SKM-1 treated with dmso at 0.1 percent for 144 hours (cell line): ENCODE measurements at regions not wholly inside any gene's neighbourhood (a gene's known extent, or its start where the extent isn't known, plus 50 kb on each side); places are given as distances from the start of the nearest gene placed in this dataset.
"Not testable (repeated sequence)": the region's sequence is repeated elsewhere in the genome, so short reads cannot be mapped to it uniquely, and the experiment has no call there.

Source experiments
- DNase-seq: peaks from one replicate; lab custom pipeline; 2025; ENCODE audit not compliant: unreplicated experiment; lab: John Stamatoyannopoulos, UW

DNA sequence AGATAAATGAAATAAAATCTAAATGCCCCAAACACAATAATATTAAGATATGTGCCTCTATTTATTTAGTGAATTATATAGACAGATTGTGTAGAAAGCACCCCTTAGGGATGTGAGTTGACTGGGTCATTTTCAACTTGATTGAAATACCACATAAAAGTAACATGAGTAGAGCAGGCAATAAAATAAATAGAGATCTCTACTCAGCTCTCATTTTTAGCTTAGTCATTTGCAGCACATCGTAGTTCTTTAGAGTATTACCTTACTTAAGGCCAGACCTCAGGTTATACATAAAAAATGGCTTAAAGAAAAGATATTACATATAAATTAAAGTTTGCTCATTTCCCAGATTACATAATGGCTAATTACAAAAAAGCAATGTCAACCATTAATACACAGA is 1525.6 kb upstream of the PRR20A start:
- DNase-seq, result no peak

DNA sequence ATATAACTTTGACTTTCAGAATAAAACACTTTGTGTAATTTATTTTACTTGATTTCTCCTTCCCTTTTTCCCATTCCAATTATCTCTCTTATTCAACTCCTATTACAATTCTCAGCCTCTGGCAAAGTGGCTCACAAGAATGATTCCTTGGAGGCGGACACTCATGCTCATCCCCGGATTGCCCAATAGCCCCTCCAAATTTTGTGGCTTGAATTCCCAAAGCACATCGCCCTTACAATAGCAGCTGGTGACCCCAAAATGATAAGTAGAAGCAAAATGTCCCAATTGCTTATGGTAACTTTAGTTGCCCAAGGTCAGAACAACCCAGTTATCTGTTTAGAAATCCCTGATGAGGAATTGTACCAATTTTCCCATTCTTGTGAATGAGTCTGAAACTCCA is 1523.5 kb upstream of the PRR20A start:
- DNase-seq, result no peak

DNA sequence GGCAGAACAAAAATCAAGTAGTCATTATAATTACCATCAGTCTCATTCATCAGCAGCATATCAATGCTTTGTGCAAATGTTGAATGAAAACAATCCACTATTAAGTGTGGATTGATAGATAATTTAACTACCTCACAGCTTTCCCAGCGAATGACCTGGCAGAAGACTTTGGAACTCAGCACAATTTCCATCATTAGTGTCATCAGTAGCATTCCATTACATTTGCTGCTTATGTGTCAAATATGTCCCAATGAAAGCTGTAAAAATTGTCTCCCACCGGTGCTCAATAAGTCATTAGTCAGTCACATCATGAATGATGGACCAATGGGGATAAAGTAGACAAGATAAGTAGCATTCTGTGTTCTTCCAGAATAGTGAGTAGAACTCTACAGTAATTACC is 1513.5 kb upstream of the PRR20A start:
- no peak for DNase-seq

DNA sequence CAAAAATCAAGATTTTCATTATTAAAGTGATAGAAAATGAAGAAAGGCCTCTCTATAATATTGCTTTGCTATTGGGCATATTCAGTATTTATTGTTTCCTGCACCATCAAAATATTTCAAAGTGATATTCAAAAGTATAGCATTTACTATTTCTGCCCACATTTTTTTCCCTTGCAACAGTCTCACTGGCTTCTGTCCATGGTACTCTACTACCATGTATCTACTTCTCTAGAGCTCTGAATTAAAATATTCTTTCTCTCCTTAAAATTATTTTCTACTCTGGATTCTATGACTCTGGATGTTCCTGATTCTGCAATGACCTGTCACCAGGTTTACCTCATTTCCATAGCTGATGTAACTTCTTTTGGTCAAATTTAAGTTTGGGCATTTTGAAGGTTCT is 1508.3 kb upstream of the PRR20A start:
- no peak for DNase-seq

DNA sequence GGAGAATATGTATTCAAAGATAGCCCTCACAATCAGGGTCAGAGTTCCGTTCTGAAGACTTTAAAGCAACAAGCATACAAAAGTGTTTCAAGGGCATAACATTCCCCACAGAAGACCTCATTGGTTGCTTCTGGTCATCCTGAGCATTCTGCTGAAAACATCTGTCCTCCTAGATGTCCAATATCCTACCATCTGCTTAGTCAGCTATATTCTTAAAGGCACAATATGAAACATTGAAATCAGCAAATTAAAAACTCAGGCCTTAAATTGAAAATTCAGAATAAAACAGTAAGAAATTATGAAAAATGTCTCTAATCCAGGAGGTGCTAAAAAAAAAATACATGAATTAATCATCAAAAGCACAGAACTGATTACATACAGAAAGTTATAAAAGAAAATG is 1491.2 kb upstream of the PRR20A start:
- no peak for DNase-seq

DNA sequence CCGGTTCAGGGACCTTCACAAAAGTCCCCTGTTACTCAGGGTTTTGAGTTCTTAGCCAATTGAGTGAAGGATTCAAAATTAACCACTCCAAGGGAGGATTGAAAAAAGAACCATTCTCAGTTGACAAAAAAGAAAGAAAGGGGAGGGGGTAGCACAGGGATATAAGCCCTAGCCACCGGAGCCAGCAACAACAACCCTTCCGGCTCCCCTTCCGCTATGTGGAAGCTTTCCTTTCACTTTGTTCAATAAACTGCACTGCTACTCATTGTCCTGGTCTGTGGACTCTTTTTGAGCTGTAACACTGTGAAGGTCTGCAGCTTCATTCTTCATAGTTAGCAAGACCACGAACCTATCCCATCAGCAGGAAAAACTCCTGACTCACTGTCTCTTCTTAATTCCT is 1488.1 kb upstream of the PRR20A start:
- DNase-seq, result no peak

DNA sequence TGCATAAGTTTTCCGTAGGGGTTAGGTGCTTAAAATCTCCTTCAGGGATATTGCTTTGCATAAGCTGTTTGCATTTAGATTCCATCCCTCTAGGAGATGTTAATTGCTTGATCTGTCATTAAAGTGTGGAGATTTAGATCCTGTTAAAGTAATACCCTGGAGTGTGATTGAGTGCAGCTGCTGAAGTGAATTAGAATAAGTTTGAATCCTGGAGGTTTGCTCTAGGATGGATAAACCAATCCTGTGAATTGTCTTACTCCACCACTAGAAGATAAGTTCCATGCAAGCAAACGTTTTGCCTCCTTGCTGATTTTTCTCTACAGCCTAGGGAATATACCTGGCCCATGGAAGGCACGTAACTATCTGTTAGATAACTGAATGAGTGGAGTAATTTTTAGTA is 1487.2 kb upstream of the PRR20A start:
- DNase-seq, result no peak

DNA sequence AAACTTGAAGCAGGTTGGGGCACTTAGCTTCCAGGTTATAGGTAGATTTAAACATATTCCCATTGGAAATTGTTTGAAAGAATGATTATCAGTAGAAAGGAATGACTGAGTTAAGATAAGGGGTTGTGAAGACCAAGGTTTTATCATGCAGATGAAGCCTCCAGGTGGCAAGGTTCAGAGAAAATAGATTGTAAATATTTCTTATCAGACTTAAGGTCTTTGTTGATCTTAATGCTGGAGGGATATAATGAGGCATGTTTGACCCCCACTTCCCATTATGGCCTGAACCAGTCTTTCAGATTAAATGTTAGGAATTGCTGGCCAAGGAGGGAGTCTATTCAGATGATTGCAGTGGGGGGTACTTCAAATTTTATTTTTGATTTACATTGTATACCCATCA is 1486.5 kb upstream of the PRR20A start:
- DNase-seq, result no peak

DNA sequence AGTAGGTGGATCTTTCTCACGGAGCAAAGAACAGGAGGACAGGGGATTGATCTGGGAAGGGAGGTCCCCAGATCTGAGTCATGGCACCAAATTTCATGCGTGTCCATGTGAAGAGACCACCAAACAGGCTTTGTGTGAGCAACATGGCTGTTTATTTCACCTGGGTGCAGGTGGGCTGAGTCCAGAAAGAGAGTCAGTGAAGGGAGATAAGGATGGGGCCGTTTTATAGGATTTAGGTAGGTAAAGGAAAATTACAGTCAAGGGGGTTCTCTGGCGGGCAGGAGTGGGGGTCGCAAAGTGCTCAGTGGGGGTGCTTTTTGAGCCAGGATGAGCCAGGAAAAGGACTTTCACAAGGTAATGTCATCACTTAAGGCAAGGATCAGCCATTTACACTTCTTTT is 1480.5 kb upstream of the PRR20A start:
- DNase-seq, result not testable (repeated sequence)

DNA sequence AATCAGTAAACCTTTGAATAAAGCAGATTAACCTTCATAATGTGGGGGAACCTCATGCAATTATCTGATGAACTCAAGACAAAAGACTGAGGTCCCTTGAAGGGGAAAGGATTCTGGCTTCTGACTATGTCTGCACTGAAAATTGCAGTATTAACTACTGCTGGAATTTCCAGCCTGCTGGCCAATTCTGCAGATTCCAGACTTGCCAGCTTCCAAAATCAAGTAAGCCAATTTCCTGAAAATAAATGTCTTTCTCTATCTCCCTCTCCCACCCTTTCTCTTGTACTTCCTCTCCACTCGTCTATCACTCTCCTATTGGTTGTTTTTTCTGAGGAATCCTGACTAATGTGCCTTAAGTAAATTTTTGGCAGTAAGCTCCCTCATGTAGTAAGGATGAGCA is 1479.9 kb upstream of the PRR20A start:
- no peak for DNase-seq

DNA sequence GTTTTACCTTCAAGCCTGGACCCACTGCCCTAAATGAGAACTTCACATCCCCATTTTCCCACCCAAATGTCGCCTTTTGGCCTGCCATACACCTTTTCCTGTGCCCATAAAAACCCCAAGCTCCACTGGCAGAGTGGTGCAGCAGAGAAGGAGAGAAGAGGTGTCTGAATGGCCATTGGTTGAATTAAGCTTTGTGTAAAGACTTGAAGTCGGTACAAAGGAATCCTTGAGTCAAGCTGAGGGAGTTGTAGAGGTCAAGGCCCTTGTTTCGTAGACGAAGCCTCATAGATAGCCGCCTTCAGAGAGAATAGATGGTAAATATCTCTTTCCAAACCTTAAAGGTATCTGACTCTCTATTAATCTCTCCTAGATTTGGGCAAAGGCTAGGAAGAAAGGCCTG is 1479.2 kb upstream of the PRR20A start:
- no peak for DNase-seq

DNA sequence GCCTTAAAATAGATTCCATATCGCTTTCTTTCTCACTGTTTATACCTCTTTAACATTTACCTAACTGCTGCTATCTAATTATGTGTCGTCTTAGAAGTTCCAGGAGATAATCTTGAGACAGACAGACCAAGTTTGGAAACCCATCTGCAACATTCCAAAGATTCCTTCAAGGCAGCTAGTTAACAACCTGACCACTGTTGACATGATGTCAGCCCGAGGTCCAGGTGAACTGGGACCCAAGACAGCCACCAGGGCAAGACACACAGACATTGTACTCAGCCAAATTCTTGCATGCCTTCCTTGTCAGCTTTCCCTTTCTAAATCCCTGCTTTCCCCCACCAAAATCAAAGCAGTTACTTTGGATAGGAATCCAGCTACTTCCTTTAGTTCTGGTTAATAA is 1476.5 kb upstream of the PRR20A start:
- DNase-seq, result no peak

DNA sequence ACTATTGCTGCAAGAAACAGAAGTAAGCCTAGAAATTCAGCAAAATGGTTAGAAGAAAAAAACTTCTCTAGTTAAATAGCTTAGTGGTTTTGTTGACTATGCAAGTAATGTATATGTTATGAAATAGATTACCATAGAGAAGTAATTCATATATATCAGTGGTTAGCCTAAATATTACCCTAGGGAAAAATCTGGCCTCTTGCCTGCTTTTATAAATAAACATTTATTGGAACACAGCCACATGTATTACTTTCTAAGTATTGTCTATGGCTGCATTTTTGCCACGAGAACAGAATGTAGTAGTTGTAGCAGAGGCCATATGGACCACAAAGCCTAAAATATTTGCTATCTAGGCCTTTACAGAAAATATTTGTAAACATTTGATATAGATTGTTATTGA is 1471.7 kb upstream of the PRR20A start:
- no peak for DNase-seq

DNA sequence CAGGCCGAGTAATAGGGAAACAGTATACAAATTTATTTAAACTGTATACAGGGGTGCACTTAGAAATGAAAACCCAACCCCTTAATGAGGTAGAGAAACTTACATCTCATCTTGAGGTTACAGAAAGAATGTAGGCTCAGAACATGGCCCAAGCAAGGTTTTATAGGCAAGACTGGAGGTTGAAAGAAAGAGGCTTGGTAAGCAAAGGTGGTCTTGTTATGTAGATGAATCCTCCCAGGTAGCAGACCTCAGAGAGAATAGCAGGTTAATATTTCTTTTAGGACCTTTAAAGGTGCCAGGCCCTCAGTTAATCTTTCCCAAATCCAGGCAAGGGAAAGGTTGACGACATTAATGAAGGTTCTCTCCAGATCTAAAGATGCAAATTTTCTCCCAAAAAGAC is 1466.8 kb upstream of the PRR20A start:
- no peak for DNase-seq

DNA sequence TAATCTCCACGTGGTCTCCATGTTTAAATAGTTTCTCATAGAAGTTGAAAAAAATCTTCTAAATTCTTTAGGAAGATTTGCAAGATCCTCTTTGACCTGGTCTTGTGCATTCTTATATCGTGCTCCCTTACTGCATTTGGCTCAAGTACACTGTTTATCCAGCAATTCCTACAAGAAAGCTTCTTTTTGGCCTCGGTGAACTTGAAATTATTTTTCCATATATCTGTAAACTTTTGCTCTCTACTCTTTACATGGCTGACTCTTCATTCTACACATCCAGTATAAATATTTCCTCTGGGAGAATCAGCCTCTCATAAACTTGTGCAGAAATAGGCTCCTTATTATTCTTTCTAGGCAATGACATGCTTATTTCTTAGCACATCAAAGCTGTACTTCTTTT is 1457.9 kb upstream of the PRR20A start:
- DNase-seq, result no peak

DNA sequence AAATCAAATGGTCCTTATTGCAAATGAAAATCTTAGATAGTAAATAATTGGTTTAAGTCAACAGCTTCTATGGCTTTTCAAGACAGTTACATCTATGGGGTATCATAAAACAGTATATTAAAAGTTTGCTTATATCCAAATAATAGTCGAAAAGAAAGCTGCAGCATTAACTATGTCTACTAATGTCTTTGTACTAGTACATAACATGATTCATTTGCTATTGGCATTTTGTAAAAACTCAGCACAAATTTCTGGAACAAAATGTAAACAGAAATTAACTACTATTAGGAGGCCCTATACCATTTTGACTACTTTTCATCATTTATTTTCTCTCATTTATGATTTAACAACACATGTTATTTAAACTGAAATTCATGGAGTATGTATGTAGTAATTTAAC is 1435.2 kb upstream of the PRR20A start:
- DNase-seq, result no peak

DNA sequence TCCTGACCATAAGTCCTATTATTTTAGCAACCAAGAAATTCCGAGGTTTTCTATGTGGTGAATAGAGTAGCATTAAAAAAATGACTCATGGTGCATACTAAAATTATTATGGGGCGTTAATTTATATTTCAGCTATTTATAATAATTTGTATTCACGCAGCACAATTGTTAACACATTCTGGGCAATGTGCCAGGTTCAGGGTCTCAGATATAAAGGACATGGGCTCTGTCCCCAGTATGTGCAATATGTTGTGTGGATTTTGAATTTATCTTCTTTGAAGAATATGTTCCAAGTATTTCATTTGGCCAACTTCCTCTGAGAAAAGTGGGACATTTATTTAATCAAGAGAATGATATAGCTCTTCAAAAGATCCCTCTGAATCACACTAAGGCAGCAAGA is 1434.7 kb upstream of the PRR20A start:
- DNase-seq, result no peak

DNA sequence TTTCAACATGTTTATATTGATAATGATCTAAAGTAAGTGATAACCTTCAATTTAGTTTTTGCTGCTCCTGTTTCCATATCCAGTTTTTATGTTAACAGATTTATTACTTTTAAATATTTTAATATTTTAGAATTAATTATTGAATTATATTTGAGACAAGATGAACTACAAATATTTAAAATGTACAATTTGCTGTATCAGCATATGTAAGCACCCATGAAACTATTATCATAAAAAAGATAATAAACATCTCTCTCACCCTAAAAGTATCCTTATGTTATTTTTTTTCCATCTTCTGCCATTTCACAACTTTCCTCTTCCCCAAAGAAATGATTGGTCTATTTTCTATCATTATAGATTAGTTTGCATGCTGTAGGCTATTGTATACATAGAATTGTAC is 1426.6 kb upstream of the PRR20A start:
- DNase-seq, result no peak

DNA sequence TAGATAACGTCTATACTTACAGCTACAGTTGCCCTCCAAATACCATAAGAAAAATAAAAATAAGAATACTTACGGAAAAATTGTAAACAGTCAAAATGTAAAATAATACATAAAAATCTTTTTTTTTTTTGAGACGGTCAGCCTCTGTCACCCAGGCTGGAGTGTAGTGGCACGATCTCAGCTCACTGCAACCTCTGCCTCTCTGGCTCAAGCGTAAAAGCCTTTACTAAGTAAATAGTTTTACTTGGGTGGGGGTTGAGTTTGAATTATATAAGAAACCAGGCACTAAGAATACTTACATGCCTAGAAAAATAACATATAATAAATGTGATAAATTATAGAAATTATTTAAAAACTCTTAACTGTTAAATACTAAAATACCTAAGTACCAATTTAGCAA is 1413.0 kb upstream of the PRR20A start:
- no peak for DNase-seq

DNA sequence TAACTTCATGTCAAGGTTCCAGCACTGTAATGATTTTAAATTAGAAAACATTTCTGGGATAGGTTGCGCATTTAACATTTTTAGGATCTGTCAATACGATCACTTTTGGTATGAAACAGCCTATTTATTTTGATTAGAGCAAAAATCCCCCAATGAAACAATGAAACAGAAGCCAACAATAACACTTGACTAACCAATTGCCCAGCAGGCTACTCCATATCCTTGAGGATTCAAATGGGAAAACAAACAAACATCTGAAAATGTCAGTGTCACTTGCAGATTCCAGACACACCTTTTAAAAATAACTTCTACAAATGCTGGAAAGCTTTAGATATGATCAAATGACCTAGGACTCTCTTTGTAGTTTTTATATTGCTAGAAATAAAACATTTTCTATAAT is 1412.5 kb upstream of the PRR20A start:
- DNase-seq, result no peak

DNA sequence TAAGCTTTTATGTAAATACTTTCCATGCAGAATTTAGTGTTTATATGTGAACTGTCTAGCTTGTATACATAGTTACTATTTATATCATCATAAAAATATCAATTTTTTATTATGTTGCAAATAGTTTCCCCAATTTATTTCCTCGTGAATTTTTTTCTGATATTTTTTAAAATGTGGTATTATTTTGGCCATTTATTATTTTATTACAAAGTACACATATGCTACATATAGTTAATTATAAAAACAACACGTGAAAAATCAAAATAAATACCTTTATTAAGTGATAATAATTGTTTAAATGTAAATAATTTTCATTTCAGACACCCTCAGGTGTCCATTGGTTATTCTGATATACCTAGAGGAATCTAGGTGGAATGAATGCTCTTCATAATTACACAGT is 1394.9 kb upstream of the PRR20A start:
- no peak for DNase-seq

DNA sequence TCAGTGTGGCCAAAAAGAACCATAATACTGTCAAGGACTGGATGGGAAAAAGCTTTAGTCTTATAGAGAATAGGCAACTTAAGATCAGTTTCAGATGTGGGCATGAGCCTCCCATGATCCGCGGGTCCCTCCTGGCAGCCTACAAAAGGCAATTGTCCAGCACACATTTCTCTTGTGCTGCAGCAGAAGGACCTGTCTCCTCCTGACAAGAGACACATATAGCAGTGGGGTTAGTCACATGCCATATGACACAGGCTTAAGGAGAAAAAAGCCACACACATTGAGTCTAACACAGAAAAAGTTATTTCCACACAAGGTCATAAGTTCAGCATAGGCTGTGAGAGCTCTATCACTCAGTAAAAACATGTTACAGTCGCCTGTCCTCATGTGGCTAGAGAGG is 1378.7 kb upstream of the PRR20A start:
- no peak for DNase-seq

DNA sequence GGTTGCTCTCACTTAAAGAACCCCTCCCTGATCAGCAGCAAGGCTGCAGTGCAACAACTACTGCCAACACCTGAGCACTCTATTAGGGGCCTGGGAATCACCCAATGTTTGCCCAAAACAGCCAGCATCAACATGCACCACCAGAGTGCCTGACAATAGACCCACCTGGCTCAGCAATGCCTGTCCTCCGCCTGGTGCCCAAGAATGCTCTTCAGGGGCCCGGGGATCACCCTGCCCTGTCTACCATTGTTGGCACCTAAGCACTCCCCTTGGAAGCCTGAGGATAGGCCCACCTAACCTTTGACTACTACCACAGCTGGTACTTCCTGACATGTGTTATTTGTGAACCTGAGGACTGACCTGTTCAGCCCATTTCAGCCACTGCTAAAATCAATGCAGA is 1363.1 kb upstream of the PRR20A start:
- DNase-seq, result no peak

DNA sequence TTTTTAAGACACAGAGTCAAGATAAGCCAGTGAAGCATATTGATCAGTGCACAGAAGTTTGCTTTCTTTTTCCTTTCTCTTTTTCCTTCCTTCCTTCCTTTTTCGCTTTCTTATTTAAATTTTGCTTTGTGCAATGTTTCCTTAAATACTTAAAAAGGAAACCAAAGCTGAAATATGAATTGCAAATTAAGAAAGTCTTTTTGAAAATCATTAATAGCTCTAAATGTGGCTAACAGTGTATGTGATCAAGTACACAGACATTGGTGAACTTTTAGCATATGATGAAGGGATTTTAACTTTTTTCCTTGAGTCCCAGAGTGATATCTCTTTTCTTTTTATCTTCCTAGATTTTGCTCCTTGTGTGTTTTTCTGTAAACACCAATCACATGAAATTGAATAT is 1356.9 kb upstream of the PRR20A start:
- no peak for DNase-seq
